RPMI8226 (cell line): ENCODE measurements at regions not wholly inside any gene's neighbourhood (a gene's known extent, or its start where the extent isn't known, plus 50 kb on each side); places are given as distances from the start of the nearest gene placed in this dataset.
"Not testable (repeated sequence)": the region's sequence is repeated elsewhere in the genome, so short reads cannot be mapped to it uniquely, and the experiment has no call there.

Source experiments
- DNase-seq: peaks from one replicate; pipeline ENCODE4 v3.0.0-alpha.2; 2015

DNA sequence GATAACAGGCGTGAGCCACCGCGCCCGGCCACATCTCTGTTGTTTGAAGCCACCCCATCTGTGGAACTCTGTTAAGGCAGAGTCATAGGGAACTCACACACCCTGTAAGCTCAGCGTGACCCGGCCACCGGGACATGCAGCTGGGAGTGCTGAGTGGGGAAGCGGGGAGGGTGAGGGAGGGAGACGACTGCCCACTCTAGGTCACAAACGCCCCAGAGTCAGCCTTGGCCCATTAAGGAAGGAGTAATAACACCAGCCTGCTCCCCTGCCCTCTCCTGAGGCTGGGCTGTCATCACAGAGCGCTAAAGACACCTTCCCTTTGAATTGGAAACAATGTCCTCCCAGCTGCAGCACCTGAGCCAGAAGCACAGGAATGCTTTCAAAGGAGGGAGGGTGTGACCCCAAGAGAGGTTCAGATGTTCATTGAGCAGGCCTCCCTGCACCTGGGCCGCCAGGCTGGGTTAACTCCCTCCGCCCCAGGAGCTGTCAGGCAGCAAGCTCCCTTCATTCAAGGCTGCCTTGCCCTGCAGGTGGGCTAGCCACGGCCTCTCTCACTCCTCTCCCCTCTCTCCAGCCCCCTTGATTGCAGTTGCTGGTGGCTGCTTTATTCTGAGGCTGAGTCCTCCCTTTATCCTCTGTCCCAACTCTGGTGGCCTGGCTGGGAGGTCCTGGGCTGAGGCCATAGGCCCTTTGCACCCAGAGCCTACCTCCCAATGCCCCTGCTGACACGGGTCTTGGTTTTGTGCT lies 77.2 kb upstream of the HPCAL1 start:
- DNase-seq = peak; percentile 61

GRCh38 chr2:10226038-10226724 lies 76.5 kb upstream of the HPCAL1 start:
- no peak for DNase-seq

- no peak for DNase-seq
Observed at GRCh38 chr2:10228611-10229365, 73.9 kb upstream of the HPCAL1 start.

DNA sequence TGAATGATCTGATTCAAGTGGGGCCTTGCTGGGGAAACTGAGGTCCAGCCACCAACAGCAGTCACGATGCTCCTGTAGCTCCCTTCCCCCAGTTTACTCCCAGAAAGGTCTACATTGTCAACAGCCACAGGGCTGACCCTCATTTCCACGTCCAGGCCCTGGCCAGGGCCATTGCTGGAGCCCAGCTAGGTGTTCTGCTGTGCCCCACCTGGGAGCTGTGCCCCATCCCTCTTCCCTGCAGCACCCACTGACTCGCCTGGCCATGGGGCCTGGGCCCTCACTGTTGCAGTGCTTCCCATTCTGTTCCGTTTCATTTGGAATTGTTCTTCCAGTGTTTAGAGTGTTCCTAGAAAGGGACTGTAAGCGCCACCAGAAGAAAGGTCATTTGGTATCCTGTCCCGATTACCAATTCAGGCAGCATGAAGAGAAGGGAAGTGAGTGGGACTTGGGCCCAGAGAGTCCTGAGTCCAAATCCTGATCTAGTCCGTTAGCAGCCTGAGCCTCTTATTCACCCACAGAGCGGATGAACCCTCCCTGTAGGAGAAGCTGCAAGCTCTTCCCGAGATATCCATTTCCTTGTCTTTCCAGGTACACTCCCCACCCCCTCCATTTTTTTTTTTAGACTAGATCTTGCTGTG lies 73.1 kb upstream of the HPCAL1 start:
- no peak for DNase-seq

GRCh38 chr2:10230499-10230898 lies 72.2 kb upstream of the HPCAL1 start:
- DNase-seq = no peak

GRCh38 chr2:10230921-10231320 lies 71.8 kb upstream of the HPCAL1 start:
- not testable (repeated sequence) for DNase-seq

GRCh38 chr2:10231551-10232085 lies 71.1 kb upstream of the HPCAL1 start:
- no peak for DNase-seq

GRCh38 chr2:10232096-10232815 lies 70.4 kb upstream of the HPCAL1 start:
- DNase-seq = no peak

GRCh38 chr2:10233131-10234012 lies 69.3 kb upstream of the HPCAL1 start:
- no peak for DNase-seq

DNA sequence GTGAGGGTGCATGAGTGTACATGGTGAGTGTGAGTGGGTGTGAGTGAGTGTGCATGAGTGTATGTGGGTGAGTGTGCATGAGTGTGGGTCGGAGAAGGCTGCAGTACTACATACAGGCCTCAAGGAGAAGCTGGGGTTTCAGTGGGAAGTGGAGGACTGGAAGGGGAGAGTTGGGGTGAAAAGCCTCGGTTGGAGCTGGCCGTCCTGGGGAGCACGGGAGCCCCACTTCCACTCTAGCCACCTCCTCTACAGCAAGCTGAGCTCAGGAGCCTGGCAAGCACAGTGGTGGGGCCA lies 68.7 kb upstream of the HPCAL1 start:
- DNase-seq = no peak

- no peak for DNase-seq
Observed at GRCh38 chr2:10234409-10235094, 68.2 kb upstream of the HPCAL1 start.

DNA sequence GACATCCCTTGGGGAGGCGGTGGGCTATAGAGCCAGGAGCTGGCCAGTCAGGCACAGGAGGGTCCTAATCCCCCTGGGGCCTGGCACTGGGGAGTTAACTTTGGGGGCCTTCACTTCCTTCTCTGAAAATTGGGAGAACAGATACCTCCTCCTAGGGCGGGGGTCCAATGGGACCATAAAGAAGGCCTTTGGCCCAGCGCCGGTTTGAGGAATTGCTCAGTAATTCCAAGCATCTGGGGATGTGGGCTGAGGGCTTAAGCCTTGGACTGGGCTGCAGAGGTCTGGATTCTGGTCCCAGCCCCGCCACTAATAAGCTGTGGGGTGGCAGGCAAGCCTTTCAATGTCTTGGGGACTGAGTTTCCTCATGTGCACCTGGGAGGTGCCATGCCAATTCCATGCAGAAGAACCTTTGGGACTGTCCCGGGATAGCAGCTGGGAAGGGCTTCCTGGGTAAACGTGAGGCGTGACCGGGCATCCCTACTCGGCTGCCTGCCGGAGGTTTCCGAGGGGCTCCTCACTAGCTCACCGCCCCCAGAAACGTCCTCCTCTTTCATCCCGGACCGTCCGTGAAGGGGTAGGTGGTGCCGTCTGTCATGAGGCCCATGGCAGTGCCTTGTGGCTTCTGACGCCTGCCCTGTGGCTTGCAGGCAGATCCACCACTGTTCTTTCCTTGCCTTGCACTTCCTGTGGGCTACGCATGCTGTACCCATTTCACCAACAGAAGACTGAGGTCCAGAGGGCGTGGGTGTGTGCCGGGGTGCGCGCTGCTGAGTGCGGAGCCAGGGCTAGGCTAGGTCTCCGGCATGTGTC lies 67.4 kb upstream of the HPCAL1 start:
- DNase-seq = peak; percentile 32

- DNase-seq = no peak
Observed at GRCh38 chr2:10235909-10236550, 66.7 kb upstream of the HPCAL1 start.

GRCh38 chr2:10236571-10237391 lies 65.9 kb upstream of the HPCAL1 start:
- peak; percentile 12 for DNase-seq

DNA sequence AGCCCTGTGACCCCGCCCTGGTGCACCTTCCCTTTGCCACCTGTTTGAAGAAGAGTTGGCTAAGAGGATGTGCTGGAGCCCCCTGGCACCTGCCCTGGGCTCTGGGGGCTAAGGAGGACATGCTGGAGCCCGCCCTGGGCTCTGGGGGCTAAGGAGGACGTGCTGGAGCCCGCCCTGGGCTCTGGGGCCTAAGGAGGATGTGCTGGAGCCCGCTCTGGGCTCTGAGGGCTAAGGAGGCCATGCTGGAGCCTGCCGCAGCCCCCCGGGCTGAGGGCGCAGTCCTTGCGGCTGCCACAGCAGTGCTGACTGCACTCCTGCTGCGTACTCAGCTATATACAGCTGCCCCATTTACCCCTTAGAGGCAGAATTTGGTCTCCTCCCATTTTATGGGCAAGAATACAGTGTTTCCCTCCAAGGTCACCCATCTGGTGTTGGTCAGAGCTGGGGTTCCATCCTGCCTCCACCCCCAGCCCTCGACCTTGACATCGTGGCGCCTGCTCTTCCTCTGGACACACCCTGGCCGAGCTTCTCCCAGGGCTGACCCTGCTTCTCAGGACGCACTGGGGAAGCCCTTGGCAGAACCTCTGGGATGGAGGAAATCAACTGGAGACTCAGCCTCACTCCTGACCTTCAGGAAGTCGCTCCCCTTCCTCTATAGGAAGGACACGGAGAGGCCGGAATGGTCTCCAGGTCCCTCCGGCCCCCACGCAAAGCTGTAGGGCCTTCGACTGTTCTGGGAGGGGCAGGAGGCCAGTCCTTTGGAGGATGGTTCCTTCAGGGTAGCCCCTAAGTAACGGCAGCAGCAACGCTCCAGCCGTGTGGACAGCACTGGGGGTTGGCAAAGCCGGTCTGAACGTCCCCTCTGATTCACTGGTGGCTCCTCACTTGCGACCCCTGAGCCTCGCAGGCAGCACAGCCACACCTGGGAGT lies 65.0 kb upstream of the HPCAL1 start:
- DNase-seq = no peak

- DNase-seq = no peak
Observed at GRCh38 chr2:10238396-10238795, 64.3 kb upstream of the HPCAL1 start.

DNA sequence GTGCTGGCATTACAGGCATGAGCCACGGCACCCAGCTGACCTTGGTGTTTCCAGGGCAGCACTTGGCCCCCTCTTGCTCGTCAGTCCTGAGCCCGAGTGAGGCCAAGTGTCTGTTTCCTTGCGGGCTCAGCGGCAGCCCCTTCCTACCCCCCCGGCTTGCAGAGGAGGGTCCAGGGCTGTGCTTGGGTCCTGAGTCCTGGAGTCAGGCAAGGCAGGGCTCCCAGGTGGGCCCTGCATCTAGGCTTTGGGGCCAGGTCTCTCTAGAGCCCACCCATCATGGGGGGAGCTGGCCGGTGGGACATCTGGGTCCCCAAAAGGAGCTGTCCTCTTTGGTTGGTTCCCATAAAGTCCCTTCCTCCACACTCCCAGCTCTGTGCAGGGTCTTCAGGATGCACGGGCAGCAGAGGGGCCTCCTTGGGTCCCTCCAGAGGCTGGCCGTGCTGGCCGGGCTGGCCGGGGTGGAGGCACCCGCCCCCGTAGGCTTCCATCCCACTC lies 63.7 kb upstream of the HPCAL1 start:
- DNase-seq = no peak
